H9 (cell line): ENCODE measurements at regions not wholly inside any gene's neighbourhood (a gene's known extent, or its start where the extent isn't known, plus 50 kb on each side); places are given as distances from the start of the nearest gene placed in this dataset.

ENCODE experiments used
- DNase-seq: peaks from one replicate; pipeline ENCODE4 v3.0.0-alpha.2; 2017
- H2AFZ ChIP-seq: one replicate; pipeline ENCODE4 v1.6.1; 2013; ENCODE audit warnings: mild to moderate bottlenecking, low read length, control low read depth, moderate library complexity
- H2AK5ac ChIP-seq: 2 replicates; pipeline ENCODE4 v1.6.1; 2013; ENCODE audit warnings: low read length, control low read depth, mixed read lengths; ENCODE audit not compliant: insufficient read length
- H2BK120ac ChIP-seq: one replicate; pipeline ENCODE4 v1.6.1; 2013; ENCODE audit warnings: low read depth, mild to moderate bottlenecking, low read length, control low read depth, inconsistent platforms; ENCODE audit not compliant: poor library complexity, severe bottlenecking
- H2BK12ac ChIP-seq: 2 replicates; pipeline ENCODE4 v1.6.1; 2013; ENCODE audit warnings: low read length, control low read depth, mixed read lengths, low read depth; ENCODE audit not compliant: insufficient read length
- H2BK15ac ChIP-seq: 2 replicates; pipeline ENCODE4 v1.6.1; 2013; ENCODE audit warnings: low read depth, low read length, control low read depth
- H2BK20ac ChIP-seq: one replicate; pipeline ENCODE4 v1.6.1; 2013; ENCODE audit warnings: low read depth, mild to moderate bottlenecking, low read length, control low read depth, inconsistent platforms; ENCODE audit not compliant: poor library complexity, severe bottlenecking
- H2BK5ac ChIP-seq: 2 replicates; pipeline ENCODE4 v1.6.1; 2013; ENCODE audit warnings: low read length, control low read depth, mixed read lengths; ENCODE audit not compliant: insufficient read length
- H3K14ac ChIP-seq: 2 replicates; pipeline ENCODE4 v1.6.1; 2013; ENCODE audit warnings: low read length, control low read depth; ENCODE audit not compliant: insufficient read depth
- H3K18ac ChIP-seq: 2 replicates; pipeline ENCODE4 v1.6.1; 2013; ENCODE audit warnings: low read depth, mild to moderate bottlenecking, mixed read lengths, low read length, control low read depth; ENCODE audit not compliant: insufficient read length
- H3K23ac ChIP-seq: 2 replicates; pipeline ENCODE4 v1.6.1; 2013; ENCODE audit warnings: low read length, control low read depth, mixed read lengths, low read depth; ENCODE audit not compliant: insufficient read length
- H3K23me2 ChIP-seq: 2 replicates; pipeline ENCODE4 v1.6.1; 2013; ENCODE audit warnings: low read depth, mild to moderate bottlenecking, mixed read lengths, low read length, control low read depth; ENCODE audit not compliant: insufficient read length, poor library complexity, severe bottlenecking
- H3K27ac ChIP-seq: 2 replicates; pipeline ENCODE4 v1.5.1; 2013; ENCODE audit warnings: low read length, control low read depth, mixed read lengths, low read depth; ENCODE audit not compliant: insufficient read length
- H3K27me3 ChIP-seq: 2 replicates; pipeline ENCODE4 v1.6.1; 2013; ENCODE audit warnings: low read length, control low read depth, inconsistent platforms; ENCODE audit not compliant: insufficient read depth
- H3K4ac ChIP-seq: 2 replicates; pipeline ENCODE4 v1.6.1; 2013; ENCODE audit warnings: low read depth, mild to moderate bottlenecking, control low read depth, inconsistent platforms, low read length, moderate library complexity
- H3K4me1 ChIP-seq: 2 replicates; pipeline ENCODE4 v1.6.1; 2013; ENCODE audit warnings: low read length, control low read depth, inconsistent platforms; ENCODE audit not compliant: insufficient read depth
- H3K4me2 ChIP-seq: 2 replicates; pipeline ENCODE4 v1.6.1; 2013; ENCODE audit warnings: low read length, control low read depth, mixed read lengths; ENCODE audit not compliant: insufficient read length, insufficient read depth
- H3K56ac ChIP-seq: 2 replicates; pipeline ENCODE4 v1.6.1; 2013; ENCODE audit warnings: low read depth, mild to moderate bottlenecking, mixed read lengths, low read length, control low read depth; ENCODE audit not compliant: insufficient read length
- H3K79me1 ChIP-seq: 2 replicates; pipeline ENCODE4 v1.6.1; 2013; ENCODE audit warnings: low read depth, mild to moderate bottlenecking, moderate library complexity, low read length, control low read depth, inconsistent platforms; ENCODE audit not compliant: insufficient read depth, poor library complexity, severe bottlenecking
- H3K79me2 ChIP-seq: 2 replicates; pipeline ENCODE4 v1.6.1; 2013; ENCODE audit warnings: low read length, control low read depth, inconsistent platforms; ENCODE audit not compliant: insufficient read depth
- H3K9ac ChIP-seq: 2 replicates; pipeline ENCODE4 v1.6.1; 2013; ENCODE audit warnings: low read length, control low read depth, mixed read lengths; ENCODE audit not compliant: insufficient read length; ENCODE audit errors: extremely low read depth
- H3K9me3 ChIP-seq: one replicate; pipeline ENCODE4 v1.6.1; 2013; ENCODE audit warnings: low read depth, low read length, inconsistent platforms; ENCODE audit not compliant: control insufficient read depth
- H3T11ph ChIP-seq: one replicate; pipeline ENCODE4 v1.6.1; 2013; ENCODE audit warnings: mild to moderate bottlenecking, low read length, control low read depth, inconsistent platforms
- H4K20me1 ChIP-seq: one replicate; pipeline ENCODE4 v1.6.1; 2013; ENCODE audit not compliant: control insufficient read depth, insufficient read length, insufficient read depth
- H4K5ac ChIP-seq: 2 replicates; pipeline ENCODE4 v1.6.1; 2013; ENCODE audit warnings: low read depth, mild to moderate bottlenecking, mixed read lengths, low read length, control low read depth; ENCODE audit not compliant: insufficient read length
- H4K8ac ChIP-seq: replicated peaks from 2 replicates; pipeline ENCODE4 v1.6.1; 2013; ENCODE audit warnings: low read length, control low read depth, mixed read lengths, low read depth; ENCODE audit not compliant: insufficient read length
- H4K91ac ChIP-seq: 2 replicates; pipeline ENCODE4 v1.6.1; 2013; ENCODE audit warnings: low read depth, mild to moderate bottlenecking, moderate library complexity, mixed read lengths, low read length, control low read depth; ENCODE audit not compliant: insufficient read length
- H3K27ac Mint-ChIP-seq, 3 experiments: 2 replicates in 2 of 3; 3 replicates in 1 of 3; pipeline ENCODE4 v1.8.0; 2020 to 2021; ENCODE audit warnings: mixed read lengths in 3 of 3, mild to moderate bottlenecking in 1 of 3, moderate library complexity in 1 of 3
- H3K27me3 Mint-ChIP-seq: 2 replicates; pipeline ENCODE4 v1.8.0; 2021; ENCODE audit warnings: low read depth, mild to moderate bottlenecking, moderate library complexity, mixed read lengths
- H3K36me3 Mint-ChIP-seq, 3 experiments: 2 replicates in 2 of 3; 3 replicates in 1 of 3; pipeline ENCODE4 v1.8.0; 2020 to 2021; ENCODE audit warnings: low read depth in 3 of 3, mixed read lengths in 3 of 3; ENCODE audit not compliant: insufficient read depth in 1 of 3
- H3K4me1 Mint-ChIP-seq, 2 experiments: 2 replicates each; pipeline ENCODE4 v1.8.0; 2020; ENCODE audit warnings: mixed read lengths in 2 of 2
- H3K4me3 Mint-ChIP-seq, 2 experiments: 2 replicates in 1 of 2; 3 replicates in 1 of 2; pipeline ENCODE4 v1.8.0; 2020 to 2021; ENCODE audit warnings: mild to moderate bottlenecking in 2 of 2, mixed read lengths in 2 of 2, moderate library complexity in 1 of 2
- H3K9me3 Mint-ChIP-seq, 2 experiments: 2 replicates in 1 of 2; 3 replicates in 1 of 2; pipeline ENCODE4 v1.8.0; 2020; ENCODE audit warnings: mild to moderate bottlenecking in 2 of 2, mixed read lengths in 2 of 2, moderate library complexity in 1 of 2
- TF ChIP-seq, protein P1 (sequence below): fragments of 200-600 bp; sonication (generic); conservative IDR thresholded peaks from 3 replicates; pipeline ENCODE4 v1.8.0; 2021; ENCODE audit warnings: antibody characterized with exemption, mild to moderate bottlenecking

DNA sequence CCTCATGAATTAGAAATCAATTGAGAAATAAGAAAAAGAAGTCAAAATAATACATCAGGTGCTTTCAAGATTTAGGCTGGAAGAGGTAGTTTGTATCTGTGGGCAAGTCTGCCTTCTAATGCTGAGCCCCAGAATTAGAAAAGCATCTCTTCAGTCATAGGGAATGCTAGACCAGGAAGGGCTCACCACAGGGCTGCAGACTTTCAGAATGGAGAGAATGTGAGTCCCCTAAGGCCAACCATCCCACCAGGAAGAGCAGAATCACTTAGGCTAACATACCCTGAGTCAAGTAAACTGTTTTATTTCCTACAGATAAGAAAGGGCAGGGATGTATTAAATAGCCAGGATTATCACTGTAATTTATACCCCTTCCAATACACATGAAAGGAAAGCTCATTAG lies 510.2 kb downstream of the RNF144B start:
- no peak overlapping the region for H3K4me2 ChIP-seq
- H3T11ph ChIP-seq, result no peak overlapping the region
- H3K36me3 Mint-ChIP-seq, result no peaks in the 10 kb centered on the region
- no peaks in the 10 kb centered on the region for H4K20me1 ChIP-seq
- H3K4me1 ChIP-seq, result no peaks in the 10 kb centered on the region
- no peaks in the 10 kb centered on the region for H3K4me1 Mint-ChIP-seq
- no peak overlapping the region for H4K8ac ChIP-seq
- no peak overlapping the region for H2AFZ ChIP-seq
- H2BK12ac ChIP-seq, result no peak overlapping the region
- TF ChIP-seq, protein P1, sequence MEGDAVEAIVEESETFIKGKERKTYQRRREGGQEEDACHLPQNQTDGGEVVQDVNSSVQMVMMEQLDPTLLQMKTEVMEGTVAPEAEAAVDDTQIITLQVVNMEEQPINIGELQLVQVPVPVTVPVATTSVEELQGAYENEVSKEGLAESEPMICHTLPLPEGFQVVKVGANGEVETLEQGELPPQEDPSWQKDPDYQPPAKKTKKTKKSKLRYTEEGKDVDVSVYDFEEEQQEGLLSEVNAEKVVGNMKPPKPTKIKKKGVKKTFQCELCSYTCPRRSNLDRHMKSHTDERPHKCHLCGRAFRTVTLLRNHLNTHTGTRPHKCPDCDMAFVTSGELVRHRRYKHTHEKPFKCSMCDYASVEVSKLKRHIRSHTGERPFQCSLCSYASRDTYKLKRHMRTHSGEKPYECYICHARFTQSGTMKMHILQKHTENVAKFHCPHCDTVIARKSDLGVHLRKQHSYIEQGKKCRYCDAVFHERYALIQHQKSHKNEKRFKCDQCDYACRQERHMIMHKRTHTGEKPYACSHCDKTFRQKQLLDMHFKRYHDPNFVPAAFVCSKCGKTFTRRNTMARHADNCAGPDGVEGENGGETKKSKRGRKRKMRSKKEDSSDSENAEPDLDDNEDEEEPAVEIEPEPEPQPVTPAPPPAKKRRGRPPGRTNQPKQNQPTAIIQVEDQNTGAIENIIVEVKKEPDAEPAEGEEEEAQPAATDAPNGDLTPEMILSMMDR, result no peak
- H3K9me3 ChIP-seq, result no peaks in the 10 kb centered on the region
- H2BK120ac ChIP-seq, result no peak overlapping the region
- no peak overlapping the region for H3K14ac ChIP-seq
- H3K9ac ChIP-seq, result no peak overlapping the region
- H3K18ac ChIP-seq, result no peak overlapping the region
- no peak overlapping the region for H3K56ac ChIP-seq
- H3K79me1 ChIP-seq, result no peaks in the 10 kb centered on the region
- no peak overlapping the region for H3K23ac ChIP-seq
- no peak overlapping the region for H2AK5ac ChIP-seq
- no peak overlapping the region for H2BK15ac ChIP-seq
- H4K91ac ChIP-seq, result no peak overlapping the region
- no peak overlapping the region for H3K27ac Mint-ChIP-seq
- H3K27ac ChIP-seq, result no peak overlapping the region
- no peak overlapping the region for H2BK5ac ChIP-seq
- H3K9me3 Mint-ChIP-seq, result no peaks in the 10 kb centered on the region
- H2BK20ac ChIP-seq, result no peak overlapping the region
- H3K27me3 Mint-ChIP-seq, result no peaks in the 10 kb centered on the region
- DNase-seq, result peak; percentile 29
- no peak overlapping the region for H3K4me3 Mint-ChIP-seq
- H4K5ac ChIP-seq, result no peak overlapping the region
- no peaks in the 10 kb centered on the region for H3K27me3 ChIP-seq
- no peaks in the 10 kb centered on the region for H3K23me2 ChIP-seq
- no peaks in the 10 kb centered on the region for H3K79me2 ChIP-seq
- H3K4ac ChIP-seq, result no peak overlapping the region
